Astrocyte of the hippocampus (primary cell): ENCODE measurements at regions not wholly inside any gene's neighbourhood (a gene's known extent, or its start where the extent isn't known, plus 50 kb on each side); places are given as distances from the start of the nearest gene placed in this dataset.
"Not testable (repeated sequence)": the region's sequence is repeated elsewhere in the genome, so short reads cannot be mapped to it uniquely, and the experiment has no call there.

Source experiments
- DNase-seq: peaks from one replicate; pipeline ENCODE4 v3.0.0; 2011; ENCODE audit warnings: low read depth, low spot score

DNA sequence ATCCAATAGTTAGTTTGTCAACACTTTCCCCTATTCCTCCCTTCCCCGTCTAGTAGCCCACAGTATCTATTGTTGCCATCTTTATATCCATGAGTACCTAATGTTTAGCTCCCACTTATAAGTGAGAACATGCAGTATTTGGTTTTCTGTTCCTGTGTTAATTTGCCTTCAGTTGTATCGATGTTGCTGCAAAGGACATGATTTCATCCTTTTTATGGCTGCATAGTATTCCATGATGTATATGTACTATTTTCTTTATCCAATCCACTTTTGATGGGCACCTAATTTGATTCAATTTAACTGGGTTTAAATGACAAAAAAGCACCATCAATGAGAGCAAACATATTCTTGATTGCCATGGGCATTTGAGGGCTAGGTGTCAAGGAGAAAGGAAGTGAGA is 321.5 kb upstream of the TBX18 start:
- DNase-seq = no peak

DNA sequence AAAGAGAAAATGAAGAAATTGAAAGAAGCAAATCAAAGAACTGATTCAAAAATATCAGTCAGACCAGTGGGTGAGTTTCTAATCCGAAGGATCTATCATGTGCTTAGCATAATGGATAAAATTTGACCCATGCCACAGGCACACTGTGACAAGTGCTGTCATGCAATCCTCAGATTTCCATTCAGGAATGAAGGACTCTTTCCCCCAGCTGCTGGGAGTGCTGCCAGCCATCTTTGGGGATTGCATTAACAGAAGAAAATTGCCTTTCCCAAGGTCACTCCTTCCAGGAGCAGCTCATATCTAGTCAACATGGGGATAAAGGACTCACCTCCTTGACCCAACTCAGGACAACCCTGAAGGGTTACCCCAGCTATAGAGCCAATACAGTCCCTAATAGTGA is 316.7 kb upstream of the TBX18 start:
- peak; percentile 11 for DNase-seq

- no peak for DNase-seq
These were observed 315.4 kb upstream of the TBX18 start for GRCh38 chr6:85079761-85080160.

DNA sequence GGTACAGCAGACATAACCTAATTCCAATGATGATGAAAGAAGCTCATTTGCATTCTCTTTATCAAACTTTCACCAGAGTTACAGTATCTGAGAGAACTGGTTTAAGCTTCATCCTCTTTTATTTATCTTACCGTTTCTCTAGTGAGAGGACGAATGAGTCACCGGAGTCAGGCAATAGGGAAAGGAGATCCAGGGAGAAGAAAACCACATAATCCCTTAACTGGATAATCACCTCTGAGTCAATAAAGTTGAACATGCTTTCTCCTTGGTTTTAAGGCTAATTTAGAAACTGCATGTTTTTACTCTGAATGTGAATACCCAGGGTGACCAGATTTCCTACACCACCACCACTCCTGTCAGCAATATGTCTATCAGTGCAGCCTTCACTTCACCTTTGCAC is 313.7 kb upstream of the TBX18 start:
- peak; percentile 91 for DNase-seq

DNA sequence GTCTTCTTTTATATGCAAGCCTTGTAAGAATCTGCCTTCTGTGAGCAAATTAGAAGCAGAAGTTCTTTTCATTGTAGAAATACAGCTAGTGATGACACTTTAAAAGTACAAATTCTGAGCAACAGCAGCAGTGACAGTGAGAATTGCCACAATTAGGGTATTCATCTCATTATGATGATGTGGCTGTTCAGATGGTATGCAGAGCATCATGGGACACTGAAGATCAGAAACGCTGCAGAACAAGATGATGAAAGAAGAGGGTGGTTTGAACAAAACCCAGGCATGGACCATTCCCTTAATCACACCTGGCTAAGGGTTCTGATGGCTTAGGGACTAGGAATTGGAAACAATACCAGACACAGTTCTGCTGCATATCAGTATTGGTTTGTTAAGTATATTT is 312.7 kb upstream of the TBX18 start:
- DNase-seq = peak; percentile 15

- DNase-seq = not testable (repeated sequence)
These were observed 307.4 kb upstream of the TBX18 start for GRCh38 chr6:85071845-85072244.

- no peak for DNase-seq
These were observed 305.2 kb upstream of the TBX18 start for GRCh38 chr6:85069577-85069976.

GRCh38 chr6:85068221-85068620 is 303.8 kb upstream of the TBX18 start:
- peak; percentile 32 for DNase-seq

DNA sequence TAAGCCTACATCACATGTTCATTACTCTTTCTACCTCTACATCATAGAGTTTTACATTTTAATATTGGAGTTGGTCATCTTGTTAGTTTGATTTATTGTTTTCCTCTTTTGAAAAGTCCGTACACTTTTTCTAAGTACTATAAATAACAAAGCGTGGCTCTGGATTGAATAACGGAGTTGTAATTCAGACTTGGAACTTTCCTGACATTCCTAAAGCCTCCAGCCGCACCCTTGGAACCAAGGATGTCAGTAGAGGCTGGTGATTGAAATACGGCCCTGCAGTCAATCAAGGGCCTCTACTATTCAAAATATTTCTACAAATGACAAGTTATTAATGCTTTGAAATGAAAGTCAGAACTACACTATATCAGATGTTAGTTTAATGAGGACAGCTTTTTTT is 301.9 kb upstream of the TBX18 start:
- DNase-seq = no peak

DNA sequence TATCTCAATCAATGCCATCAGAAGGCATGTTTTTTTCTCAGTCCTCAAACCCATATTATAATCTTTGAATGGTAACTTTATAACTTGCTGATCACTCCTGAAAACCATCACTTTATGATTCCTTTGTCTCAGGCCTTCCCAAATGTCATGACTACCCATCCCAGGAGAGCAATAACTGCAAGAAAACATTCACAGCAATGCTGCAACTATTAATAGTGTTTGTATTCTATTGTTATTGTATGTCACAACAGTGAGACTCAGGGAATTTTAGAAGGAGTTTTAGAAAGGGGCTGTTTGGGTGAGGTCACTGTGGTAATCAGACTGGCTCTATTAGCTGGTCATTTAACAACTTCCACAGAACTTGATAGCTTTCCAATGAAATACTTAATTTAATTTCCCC is 301.4 kb upstream of the TBX18 start:
- DNase-seq = no peak

DNA sequence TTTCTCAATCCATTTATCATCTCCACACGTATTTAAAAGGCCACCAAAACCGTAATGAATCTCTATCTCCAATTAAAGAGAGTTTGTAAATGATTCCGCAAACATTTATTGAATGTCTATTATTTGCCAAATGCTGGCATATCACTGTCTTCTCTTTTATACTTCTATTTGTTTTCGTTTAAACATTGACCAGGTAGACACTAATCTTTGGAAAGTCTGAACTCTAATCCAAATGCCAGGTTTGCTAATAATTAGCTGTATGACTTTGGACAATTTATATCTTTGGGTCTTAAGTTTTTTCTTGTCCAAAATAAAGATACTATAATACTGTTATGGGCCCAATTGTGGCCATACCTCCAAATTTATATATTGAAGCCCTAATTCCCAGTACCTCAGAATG is 299.2 kb upstream of the TBX18 start:
- DNase-seq = no peak

GRCh38 chr6:85062884-85063283 is 298.5 kb upstream of the TBX18 start:
- DNase-seq = no peak

DNA sequence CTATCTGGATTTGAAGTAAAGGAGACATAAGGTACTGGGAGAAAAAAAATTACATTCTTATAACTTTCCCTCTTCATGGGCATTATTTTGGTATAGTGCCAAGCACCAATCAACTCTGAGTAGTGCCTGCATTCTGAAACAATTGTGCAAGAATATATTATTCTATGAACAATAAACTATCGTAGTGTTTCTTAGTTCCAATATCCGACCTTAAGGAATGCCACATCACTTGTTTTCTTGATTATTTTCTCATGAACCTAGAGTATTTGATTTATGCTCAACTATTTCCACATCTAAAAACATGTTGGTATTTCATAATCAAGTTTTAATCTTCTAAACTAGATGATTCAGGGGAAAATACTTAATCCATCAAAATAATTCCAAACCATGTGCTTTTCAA is 294.4 kb upstream of the TBX18 start:
- DNase-seq = peak; percentile 30

- DNase-seq = no peak
These were observed 285.8 kb upstream of the TBX18 start for GRCh38 chr6:85050149-85050548.

GRCh38 chr6:85049282-85049681 is 284.9 kb upstream of the TBX18 start:
- peak; percentile 20 for DNase-seq

DNA sequence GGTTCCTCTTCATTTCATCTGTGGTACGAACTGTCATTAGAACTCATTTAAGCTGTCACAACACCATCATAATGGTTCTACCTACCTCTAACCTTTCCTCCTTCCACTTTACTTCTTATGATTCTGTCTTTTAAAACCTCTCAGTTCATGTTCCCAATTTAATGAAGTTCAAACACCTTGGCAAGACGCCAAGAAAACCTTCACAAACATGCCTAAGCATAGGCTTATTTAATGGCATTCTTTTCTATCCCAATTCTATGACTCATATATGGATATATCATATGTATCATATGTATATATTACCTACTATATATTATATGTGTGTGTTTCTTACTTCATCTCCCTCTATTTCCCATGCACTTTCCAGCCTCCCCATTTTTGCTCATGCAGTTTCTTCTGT is 283.4 kb upstream of the TBX18 start:
- DNase-seq = no peak

GRCh38 chr6:85045767-85046166 is 281.4 kb upstream of the TBX18 start:
- not testable (repeated sequence) for DNase-seq

DNA sequence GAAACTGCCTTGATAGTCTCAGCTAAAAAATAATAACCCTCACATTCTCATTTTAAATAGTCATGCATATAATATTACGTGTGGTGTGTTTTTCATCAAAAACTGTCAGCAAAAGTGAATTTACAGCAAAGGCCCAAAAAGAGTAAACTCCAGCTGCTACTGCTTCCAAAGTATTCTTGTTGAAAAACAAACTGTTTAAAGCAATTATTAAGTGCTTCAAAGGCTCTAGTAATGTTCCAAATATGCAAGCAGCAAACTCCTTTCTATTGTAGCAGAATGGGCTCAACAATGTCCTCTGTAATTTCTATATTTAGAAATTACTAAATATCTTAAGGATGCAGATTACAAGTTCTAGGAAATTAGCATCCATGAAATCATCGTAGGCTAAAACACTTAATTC is 280.0 kb upstream of the TBX18 start:
- no peak for DNase-seq

- no peak for DNase-seq
These were observed 277.0 kb upstream of the TBX18 start for GRCh38 chr6:85041376-85041775.

DNA sequence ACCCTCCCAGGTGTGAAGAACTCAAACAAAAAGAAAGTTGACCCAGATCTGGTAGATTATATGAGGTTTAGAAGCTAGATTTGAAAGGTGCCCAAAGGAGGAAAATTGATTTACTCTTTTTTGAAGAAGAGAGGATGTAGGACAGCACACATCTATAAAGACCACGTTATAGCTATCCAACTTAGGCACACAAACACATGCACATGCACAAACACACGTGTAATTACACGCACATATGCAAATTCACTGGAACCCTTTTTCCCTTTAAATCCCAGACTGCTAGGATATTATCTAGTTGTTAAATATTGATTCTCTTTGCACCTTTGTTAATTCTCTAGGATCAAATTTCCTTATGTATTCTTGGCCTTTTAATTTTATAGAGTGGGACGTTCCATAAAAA is 272.8 kb upstream of the TBX18 start:
- no peak for DNase-seq

DNA sequence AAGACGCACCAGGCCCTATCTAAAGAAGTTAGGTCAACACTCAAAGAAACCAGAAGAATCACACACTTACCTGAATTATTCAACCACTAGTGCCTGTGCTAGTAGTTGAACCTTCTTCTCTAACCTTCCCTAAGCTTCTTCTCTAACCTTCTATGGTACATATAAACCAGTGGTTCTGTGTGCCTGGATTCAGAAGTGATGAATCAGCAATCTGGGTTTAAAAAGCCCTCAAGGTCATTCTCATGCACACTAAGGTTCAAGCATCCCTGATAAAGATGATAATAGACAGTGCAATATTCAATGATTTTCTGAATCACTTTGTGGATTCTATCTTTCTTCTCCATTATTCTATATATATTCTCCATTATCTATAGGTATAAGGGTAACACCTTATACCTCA is 271.4 kb upstream of the TBX18 start:
- no peak for DNase-seq

DNA sequence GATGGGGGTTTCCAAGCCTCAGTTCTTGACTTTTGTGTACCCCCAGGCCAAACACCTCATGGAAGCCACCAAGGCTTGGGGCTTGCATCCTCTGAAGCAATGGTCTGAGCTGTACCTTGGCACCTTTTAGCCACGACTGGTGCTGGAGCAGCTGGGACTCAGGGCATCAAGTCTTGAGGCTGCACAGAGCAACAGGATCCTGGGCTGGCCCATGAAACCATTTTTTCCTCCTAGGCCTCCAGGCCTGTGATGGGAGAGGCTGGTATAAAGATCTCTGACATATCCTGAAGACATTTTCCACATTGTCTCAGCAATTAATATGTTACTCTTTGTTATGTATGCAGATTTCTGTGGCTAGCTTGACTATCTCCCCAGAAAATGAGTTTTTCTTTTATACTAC is 269.1 kb upstream of the TBX18 start:
- DNase-seq = no peak

GRCh38 chr6:85026021-85026420 is 261.6 kb upstream of the TBX18 start:
- DNase-seq = no peak

- no peak for DNase-seq
These were observed 259.3 kb upstream of the TBX18 start for GRCh38 chr6:85023721-85024120.

DNA sequence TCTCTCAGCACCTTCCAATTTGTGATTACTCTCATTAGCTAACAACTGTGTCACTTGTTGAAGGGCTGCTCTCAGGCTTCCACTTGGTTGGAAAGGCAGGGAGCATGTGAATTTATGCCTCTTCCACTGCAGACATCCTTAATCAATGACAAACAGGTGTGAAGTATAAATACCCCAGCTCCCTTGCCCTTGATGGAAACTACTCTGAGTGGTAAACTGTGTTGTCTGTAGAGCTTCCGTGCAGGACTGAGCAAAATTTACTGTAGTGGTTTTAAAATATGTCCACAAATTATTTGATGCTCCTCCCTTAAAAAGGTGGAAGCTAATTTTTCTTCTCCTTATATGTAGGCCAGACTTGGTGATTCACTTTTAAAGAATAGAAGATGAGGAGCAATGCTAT is 253.0 kb upstream of the TBX18 start:
- no peak for DNase-seq
